H1 (cell line): ENCODE measurements at regions not wholly inside any gene's neighbourhood (a gene's known extent, or its start where the extent isn't known, plus 50 kb on each side); places are given as distances from the start of the nearest gene placed in this dataset.

ENCODE experiments used
- CTCF ChIA-PET: fragments of 300-600 bp; sonication (Branson Sonifier 250); formaldehyde crosslinking; loops from one replicate; lab custom pipeline; 2021; ENCODE audit not compliant: partially characterized antibody; lab: Charles Lee
- POLR2A ChIA-PET: fragments of 300-600 bp; sonication (Branson Sonifier 250); formaldehyde crosslinking; loops from one replicate; lab custom pipeline; 2021; ENCODE audit warnings: inconsistent platforms; ENCODE audit not compliant: partially characterized antibody; lab: Charles Lee
- DNase-seq, 2 experiments: peaks; one replicate each; pipeline versions ENCODE4 v3.0.0 to v3.0.0-alpha.2; 2010 to 2022; ENCODE audit warnings: low spot score in 2 of 2, low read depth in 1 of 2, mixed read lengths in 1 of 2
- FAIRE-seq: peaks from 2 replicates; lab custom pipeline; 2011; peaks lifted over from hg19 to GRCh38; lab: Jason Lieb, UNC
- H2AFZ ChIP-seq: 2 replicates; pipeline ENCODE4 v1.8.1; 2012; ENCODE audit warnings: low read length, inconsistent platforms
- H2AK5ac ChIP-seq: 2 replicates; pipeline ENCODE4 v1.6.1; 2013; ENCODE audit warnings: low read depth, low read length
- H2BK120ac ChIP-seq: replicated peaks from 2 replicates; pipeline ENCODE3; 2013; ENCODE audit warnings: low read depth, low read length, inconsistent platforms
- H2BK12ac ChIP-seq: 2 replicates; pipeline ENCODE4 v1.6.1; 2013; ENCODE audit warnings: low read depth, low read length
- H2BK15ac ChIP-seq: 2 replicates; pipeline ENCODE4 v1.6.1; 2013; ENCODE audit warnings: low read length
- H2BK20ac ChIP-seq: 2 replicates; pipeline ENCODE4 v1.6.1; 2013; ENCODE audit warnings: low read length
- H2BK5ac ChIP-seq: 2 replicates; pipeline ENCODE4 v1.6.1; 2013; ENCODE audit warnings: low read depth, low read length
- H3K14ac ChIP-seq: 2 replicates; pipeline ENCODE4 v1.6.1; 2013; ENCODE audit warnings: inconsistent platforms; ENCODE audit not compliant: insufficient read length
- H3K18ac ChIP-seq: 2 replicates; pipeline ENCODE4 v1.6.1; 2013; ENCODE audit warnings: low read length; ENCODE audit errors: extremely low read depth
- H3K23ac ChIP-seq: 2 replicates; pipeline ENCODE4 v1.6.1; 2013; ENCODE audit warnings: inconsistent platforms; ENCODE audit not compliant: insufficient read length
- H3K23me2 ChIP-seq: 2 replicates; pipeline ENCODE4 v1.6.1; 2013; ENCODE audit warnings: low read depth, low read length
- H3K27ac ChIP-seq: 2 replicates; pipeline ENCODE4 v1.6.1; 2011; ENCODE audit warnings: low read depth, low read length, inconsistent platforms
- H3K27me3 ChIP-seq, 4 experiments: replicated peaks in 1 of 4; 1 replicate in 1 of 4; 2 replicates in 3 of 4; pipeline versions ENCODE4 v1.6.1 to v1.8.1; 2011 to 2013; ENCODE audit warnings: low read length in 3 of 4, mild to moderate bottlenecking in 3 of 4, inconsistent platforms in 2 of 4, mixed read lengths in 2 of 4, moderate library complexity in 1 of 4; ENCODE audit not compliant: control insufficient read depth in 3 of 4, insufficient read depth in 3 of 4; ENCODE audit errors: extremely low read depth in 1 of 4
- H3K36me3 ChIP-seq, 4 experiments: 2 replicates each; pipeline versions ENCODE4 v1.6.1 to v1.8.1; 2011 to 2013; ENCODE audit warnings: mild to moderate bottlenecking in 4 of 4, low read length in 3 of 4, moderate library complexity in 2 of 4, control low read depth in 1 of 4, inconsistent platforms in 1 of 4; ENCODE audit not compliant: insufficient read depth in 4 of 4, control insufficient read depth in 2 of 4
- H3K4ac ChIP-seq: replicated peaks from 2 replicates; pipeline ENCODE3; 2013; ENCODE audit warnings: low read length, low read depth, mixed read lengths, inconsistent platforms; ENCODE audit not compliant: insufficient read length
- H3K4me1 ChIP-seq, 4 experiments: replicated peaks in 1 of 4; 1 replicate in 1 of 4; 2 replicates in 3 of 4; pipeline versions ENCODE4 v1.6.1 to v1.8.1; 2011 to 2013; ENCODE audit warnings: low read length in 3 of 4, inconsistent platforms in 2 of 4, mixed read lengths in 1 of 4; ENCODE audit not compliant: insufficient read depth in 4 of 4, control insufficient read depth in 3 of 4
- H3K4me2 ChIP-seq, 2 experiments: 2 replicates each; pipeline versions ENCODE4 v1.6.1 to v1.8.1; 2011 to 2013; ENCODE audit warnings: low read depth in 2 of 2, low read length in 2 of 2, control low read depth in 1 of 2, inconsistent platforms in 1 of 2, mild to moderate bottlenecking in 1 of 2; ENCODE audit not compliant: insufficient read depth in 1 of 2
- H3K4me3 ChIP-seq, 4 experiments: fragments of 200-600, 300-600 bp in 1 of 4; sonication (generic), shearing (Covaris generic), sonication (Bioruptor Twin) in 1 of 4; 2 replicates each; pipeline versions ENCODE4 v1.5.1 to v1.8.1; 2011 to 2016; ENCODE audit warnings: low read length in 4 of 4, low read depth in 3 of 4, control low read depth in 2 of 4, inconsistent platforms in 2 of 4, mild to moderate bottlenecking in 2 of 4, mixed read lengths in 1 of 4, moderate library complexity in 1 of 4; ENCODE audit not compliant: insufficient read depth in 2 of 4; ENCODE audit errors: extremely low read depth in 1 of 4
- H3K56ac ChIP-seq: replicated peaks from 2 replicates; pipeline ENCODE3; 2013; ENCODE audit warnings: low read depth, mild to moderate bottlenecking, mixed read lengths, low read length, inconsistent platforms; ENCODE audit not compliant: insufficient read length
- H3K79me1 ChIP-seq: 2 replicates; pipeline ENCODE4 v1.6.1; 2013; ENCODE audit warnings: low read depth, low read length, control low read depth
- H3K79me2 ChIP-seq, 2 experiments: 2 replicates each; pipeline versions ENCODE4 v1.6.1 to v1.8.1; 2012 to 2013; ENCODE audit warnings: low read length in 2 of 2, mild to moderate bottlenecking in 2 of 2, inconsistent platforms in 1 of 2; ENCODE audit not compliant: insufficient read depth in 2 of 2, control insufficient read depth in 1 of 2
- H3K9ac ChIP-seq, 4 experiments: replicated peaks in 1 of 4; 1 replicate in 1 of 4; 2 replicates in 3 of 4; pipeline versions ENCODE4 v1.6.1 to v1.8.1; 2011 to 2013; ENCODE audit warnings: low read depth in 3 of 4, low read length in 3 of 4, control low read depth in 2 of 4, mild to moderate bottlenecking in 2 of 4, moderate library complexity in 2 of 4, inconsistent platforms in 1 of 4; ENCODE audit errors: extremely low read depth in 1 of 4
- H3K9me3 ChIP-seq, 2 experiments: 2 replicates each; pipeline versions ENCODE4 v1.6.1 to v1.8.1; 2012 to 2013; ENCODE audit warnings: mild to moderate bottlenecking in 2 of 2, moderate library complexity in 2 of 2, control low read depth in 1 of 2, inconsistent platforms in 1 of 2, low read depth in 1 of 2, low read length in 1 of 2, mixed read lengths in 1 of 2; ENCODE audit not compliant: insufficient read depth in 2 of 2
- H4K20me1 ChIP-seq, 2 experiments: replicated peaks in 1 of 2; 2 replicates each; pipeline versions ENCODE3 to v1.8.1; 2011 to 2013; ENCODE audit warnings: inconsistent platforms in 2 of 2, low read length in 2 of 2, mild to moderate bottlenecking in 1 of 2; ENCODE audit not compliant: insufficient read depth in 2 of 2, control insufficient read depth in 1 of 2
- H4K5ac ChIP-seq: 2 replicates; pipeline ENCODE4 v1.6.1; 2013; ENCODE audit warnings: low read length, low read depth, mixed read lengths, inconsistent platforms; ENCODE audit not compliant: insufficient read length
- H4K8ac ChIP-seq: 2 replicates; pipeline ENCODE4 v1.8.0; 2013; ENCODE audit warnings: mild to moderate bottlenecking, moderate library complexity, low read length, inconsistent platforms; ENCODE audit not compliant: insufficient read depth; ENCODE audit errors: extremely low read depth
- H4K91ac ChIP-seq: replicated peaks from 2 replicates; pipeline ENCODE3; 2013; ENCODE audit warnings: low read length, mixed read lengths, inconsistent platforms; ENCODE audit not compliant: insufficient read length
- BCL11A ChIP-seq, 2 experiments: IDR thresholded peaks; one replicate each; pipeline ENCODE4 v1.6.1; 2011; ENCODE audit warnings: low read depth in 2 of 2, low read length in 2 of 2, mild to moderate bottlenecking in 2 of 2
- CTBP2 ChIP-seq: IDR thresholded peaks from 2 replicates; pipeline ENCODE4 v1.7.0; 2011; ENCODE audit warnings: borderline replicate concordance, mild to moderate bottlenecking, moderate library complexity, mixed read lengths, low read length; ENCODE audit not compliant: insufficient read depth, insufficient read length
- EZH2 ChIP-seq: fragments of 200-600 bp; sonication (generic); IDR thresholded peaks from 2 replicates; pipeline ENCODE4 v1.7.1; 2012; ENCODE audit warnings: low read depth, mild to moderate bottlenecking, moderate library complexity, low read length, inconsistent platforms; ENCODE audit not compliant: severe bottlenecking
- GABPA ChIP-seq: IDR thresholded peaks from 2 replicates; pipeline ENCODE4 v1.6.1; 2011; ENCODE audit warnings: mild to moderate bottlenecking, low read length, moderate library complexity, borderline replicate concordance; ENCODE audit not compliant: insufficient read depth
- HDAC2 ChIP-seq, 2 experiments: fragments of 300-600 bp in 1 of 2; sonication (generic) in 1 of 2; IDR thresholded peaks; 2 replicates each; pipeline ENCODE4 v1.6.1; 2011 to 2012; ENCODE audit warnings: low read depth in 2 of 2, low read length in 2 of 2, mild to moderate bottlenecking in 2 of 2, moderate library complexity in 2 of 2, borderline replicate concordance in 1 of 2, inconsistent platforms in 1 of 2
- HDAC6 ChIP-seq: IDR thresholded peaks from one replicate; pipeline ENCODE4 v1.7.1; 2012; ENCODE audit warnings: low read depth, mild to moderate bottlenecking, inconsistent platforms, low read length, moderate library complexity
- POLR2A ChIP-seq, 2 experiments: IDR thresholded peaks; 1 replicate in 1 of 2; 2 replicates in 1 of 2; pipeline ENCODE4 v1.6.1; 2011; ENCODE audit warnings: low read depth in 2 of 2, low read length in 2 of 2, mild to moderate bottlenecking in 2 of 2; ENCODE audit errors: control extremely low read depth in 1 of 2
- SRF ChIP-seq: IDR thresholded peaks from 2 replicates; pipeline ENCODE4 v1.6.1; 2011; ENCODE audit warnings: mild to moderate bottlenecking, low read depth, low read length, moderate library complexity
- SUZ12 ChIP-seq: fragments of 200-600 bp; sonication (generic); IDR thresholded peaks from 2 replicates; pipeline ENCODE4 v1.6.1; 2012; ENCODE audit warnings: mild to moderate bottlenecking, inconsistent platforms, low read length, moderate library complexity, mixed read lengths
- TBP ChIP-seq: IDR thresholded peaks from 2 replicates; pipeline ENCODE4 v1.6.1; 2011; ENCODE audit warnings: low read depth, low read length, improper control_type of control experiment
- ZNF274 ChIP-seq: IDR thresholded peaks from 2 replicates; pipeline ENCODE4 v1.7.0; 2012; ENCODE audit warnings: low read length, borderline replicate concordance; ENCODE audit errors: extremely low read depth
- WGBS, 2 experiments: shearing (Covaris generic) in 1 of 2; methylation state at CpG; one replicate each; pipeline versions ENCODE4 v1.1.6 to v1.1.7; 2013 to 2015; ENCODE audit warnings: low lambda C conversion rate in 2 of 2, mixed read lengths in 2 of 2, inconsistent platforms in 1 of 2, low coverage in 1 of 2, missing lambda C conversion rate in 1 of 2; ENCODE audit not compliant: insufficient replicate concordance in 2 of 2, insufficient coverage in 1 of 2, insufficient read length in 1 of 2; ENCODE audit errors: extremely low coverage in 1 of 2, missing lambda C conversion rate in 1 of 2; 5-methylcytosine and 5-hydroxymethylcytosine counted together

GRCh38 chr13:61712621-61713020 is 297.0 kb upstream of the PCDH20 start:
- POLR2A ChIA-PET: no interaction called here
- CTCF ChIA-PET: no interaction called here
- H4K20me1 ChIP-seq: no peaks in the 10 kb centered on the region

More at GRCh38 chr13:61712621-61713020, 297.0 kb upstream of the PCDH20 start:
- Histone ChIP-seq H3K4ac (no peak overlapping the region), H2AFZ (no peak overlapping the region), H3K4me2 (no peak overlapping the region), H3K27me3 (no peaks in the 10 kb centered on the region), H3K9ac (no peak overlapping the region), H3K27ac (no peak overlapping the region), H3K14ac (no peak overlapping the region), H3K79me2 (no peaks in the 10 kb centered on the region), H2BK120ac (no peak overlapping the region), H3K23me2 (no peaks in the 10 kb centered on the region), H3K9me3 (0 out of 4 replicates have a peak, but pooled peaks cover 0 to 2% of the 10 kb centered on the region in 2 experiments), H4K8ac (no peak overlapping the region), H2AK5ac (no peak overlapping the region), H3K56ac (no peak overlapping the region), H2BK20ac (no peak overlapping the region), H3K4me1 (no peaks in the 10 kb centered on the region), H2BK15ac (no peak overlapping the region), H3K23ac (no peak overlapping the region), H4K5ac (no peak overlapping the region), H4K91ac (no peak overlapping the region), H3K79me1 (no peaks in the 10 kb centered on the region), H3K18ac (no peak overlapping the region), H3K4me3 (no peak overlapping the region), H2BK12ac (no peak overlapping the region), H2BK5ac (no peak overlapping the region), H3K36me3 (no peaks in the 10 kb centered on the region)
- TF ChIP-seq CTBP2 (no peak), HDAC6 (no peak), ZNF274 (no peak), GABPA (no peak), HDAC2 (IDR thresholded peaks at IDR 0.05; ENCODE audit: borderline replicate concordance in 1 of 2, low read depth in 2 of 2, low read length in 2 of 2) (no peak), EZH2 (no peak), BCL11A (IDR thresholded peaks at IDR 0.05; ENCODE audit: low read depth in 2 of 2, low read length in 2 of 2) (no peak), SUZ12 (no peak), SRF (no peak), POLR2A (IDR thresholded peaks at IDR 0.05; ENCODE audit: control extremely low read depth in 1 of 2, low read depth in 2 of 2, low read length in 2 of 2) (no peak), TBP (no peak)
- FAIRE-seq (no peak), DNase-seq (no peak)
- WGBS, 2 experiments: 95% methylated on average over 1 of the region's 1 CpG; no CpG with 5 or more reads in 1 of the 2 experiments
